Retinal pigment epithelial cell (primary cell): ENCODE measurements at regions not wholly inside any gene's neighbourhood (a gene's known extent, or its start where the extent isn't known, plus 50 kb on each side); places are given as distances from the start of the nearest gene placed in this dataset.

Experiments
- DNase-seq: peaks from one replicate; pipeline ENCODE4 v3.0.0-alpha.2; 2010; ENCODE audit warnings: low read depth
- H3K4me3 ChIP-seq: 2 replicates; pipeline ENCODE4 v1.5.1; 2011; ENCODE audit warnings: mild to moderate bottlenecking, low read length, control low read depth, moderate library complexity
- CTCF ChIP-seq: conservative IDR thresholded peaks from 2 replicates; pipeline ENCODE4 v1.5.1; 2011; ENCODE audit warnings: low read depth, low read length, control low read depth, inconsistent platforms

GRCh38 chr9:129285382-129285781 lies 107.3 kb upstream of the IER5L start:
- no peak for DNase-seq
- no peak for TF ChIP-seq CTCF
- H3K4me3 ChIP-seq: no peak overlapping the region

- DNase-seq: no peak
- TF ChIP-seq CTCF: no peak
- no peak overlapping the region for H3K4me3 ChIP-seq
These were observed 106.7 kb upstream of the IER5L start for GRCh38 chr9:129284607-129285291.

- no peak for TF ChIP-seq CTCF
- no peak for DNase-seq
- H3K4me3 ChIP-seq: no peak overlapping the region
These were observed 105.9 kb upstream of the IER5L start for GRCh38 chr9:129283705-129284606.

- DNase-seq: no peak
- no peak for TF ChIP-seq CTCF
- H3K4me3 ChIP-seq: no peak overlapping the region
These were observed 105.2 kb upstream of the IER5L start for GRCh38 chr9:129283291-129283691.

- no peak overlapping the region for H3K4me3 ChIP-seq
- no peak for DNase-seq
These were observed 104.7 kb upstream of the IER5L start for GRCh38 chr9:129282731-129283211.

GRCh38 chr9:129282272-129282671 lies 104.2 kb upstream of the IER5L start:
- no peak for DNase-seq
- no peak for TF ChIP-seq CTCF
- no peak overlapping the region for H3K4me3 ChIP-seq

More at GRCh38 chr9:129282731-129283211, 104.7 kb upstream of the IER5L start:
- TF ChIP-seq CTCF: no peak
